ENCODE measurements at regions not wholly inside any gene's neighbourhood (a gene's known extent, or its start where the extent isn't known, plus 50 kb on each side); places are given as distances from the start of the nearest gene placed in this dataset.

GRCh38 chr20:12318043-12318442 is 400.4 kb downstream of the BTBD3 start:
- no peak for TF ChIP-seq POLR2A (IDR thresholded peaks at IDR 0.05)
- TF ChIP-seq CTCF (IDR thresholded peaks at IDR 0.05), result no peak
- no peak for TF ChIP-seq EP300 (IDR thresholded peaks at IDR 0.05)
